ENCODE measurements at regions not wholly inside any gene's neighbourhood (a gene's known extent, or its start where the extent isn't known, plus 50 kb on each side); places are given as distances from the start of the nearest gene placed in this dataset.

- H3K27me3 ChIP-seq = no peaks in the 10 kb centered on the region
- TF ChIP-seq, protein P1, sequence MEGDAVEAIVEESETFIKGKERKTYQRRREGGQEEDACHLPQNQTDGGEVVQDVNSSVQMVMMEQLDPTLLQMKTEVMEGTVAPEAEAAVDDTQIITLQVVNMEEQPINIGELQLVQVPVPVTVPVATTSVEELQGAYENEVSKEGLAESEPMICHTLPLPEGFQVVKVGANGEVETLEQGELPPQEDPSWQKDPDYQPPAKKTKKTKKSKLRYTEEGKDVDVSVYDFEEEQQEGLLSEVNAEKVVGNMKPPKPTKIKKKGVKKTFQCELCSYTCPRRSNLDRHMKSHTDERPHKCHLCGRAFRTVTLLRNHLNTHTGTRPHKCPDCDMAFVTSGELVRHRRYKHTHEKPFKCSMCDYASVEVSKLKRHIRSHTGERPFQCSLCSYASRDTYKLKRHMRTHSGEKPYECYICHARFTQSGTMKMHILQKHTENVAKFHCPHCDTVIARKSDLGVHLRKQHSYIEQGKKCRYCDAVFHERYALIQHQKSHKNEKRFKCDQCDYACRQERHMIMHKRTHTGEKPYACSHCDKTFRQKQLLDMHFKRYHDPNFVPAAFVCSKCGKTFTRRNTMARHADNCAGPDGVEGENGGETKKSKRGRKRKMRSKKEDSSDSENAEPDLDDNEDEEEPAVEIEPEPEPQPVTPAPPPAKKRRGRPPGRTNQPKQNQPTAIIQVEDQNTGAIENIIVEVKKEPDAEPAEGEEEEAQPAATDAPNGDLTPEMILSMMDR (IDR thresholded peaks at IDR 0.05; ENCODE audit: low read depth, low read length) = no peak
- H3K27ac ChIP-seq = no peak overlapping the region
- no peaks in the 10 kb centered on the region for H3K4me1 ChIP-seq (ENCODE audit: low read depth)
- no peak overlapping the region for H3K4me3 ChIP-seq
- no peak for DNase-seq (ENCODE audit: low read depth in 1 of 2, low spot score in 1 of 2)
- H3K36me3 ChIP-seq = no peaks in the 10 kb centered on the region
- no peaks in the 10 kb centered on the region for H3K9me3 ChIP-seq (ENCODE audit: low read depth)
Observed at GRCh38 chr20:20955892-20956291, 150.3 kb downstream of the LINC00237 start.

- no peak overlapping the region for H3K4me3 ChIP-seq
- no peaks in the 10 kb centered on the region for H3K27me3 ChIP-seq
- H3K9me3 ChIP-seq (ENCODE audit: low read depth) = no peaks in the 10 kb centered on the region
- H3K36me3 ChIP-seq = no peaks in the 10 kb centered on the region
- TF ChIP-seq, protein P1 (IDR thresholded peaks at IDR 0.05; ENCODE audit: low read depth, low read length) = no peak
- H3K4me1 ChIP-seq (ENCODE audit: low read depth) = no peaks in the 10 kb centered on the region
- no peak overlapping the region for H3K27ac ChIP-seq
- no peak for DNase-seq (ENCODE audit: low read depth in 1 of 2, low spot score in 1 of 2)
Observed at GRCh38 chr20:20953738-20954618, 152.2 kb downstream of the LINC00237 start.

- TF ChIP-seq, protein P1 (IDR thresholded peaks at IDR 0.05; ENCODE audit: low read depth, low read length) = no peak
- H3K4me3 ChIP-seq = no peak overlapping the region
- H3K27me3 ChIP-seq = no peaks in the 10 kb centered on the region
- no peaks in the 10 kb centered on the region for H3K9me3 ChIP-seq (ENCODE audit: low read depth)
- no peak overlapping the region for H3K27ac ChIP-seq
- no peaks in the 10 kb centered on the region for H3K4me1 ChIP-seq (ENCODE audit: low read depth)
- DNase-seq (ENCODE audit: low read depth in 1 of 2, low spot score in 1 of 2) = no peak
- H3K36me3 ChIP-seq = no peaks in the 10 kb centered on the region
Observed at GRCh38 chr20:20950620-20951019, 155.5 kb downstream of the LINC00237 start.

GRCh38 chr20:20946122-20946759 lies 159.9 kb downstream of the LINC00237 start:
- Histone ChIP-seq H3K4me1 (ENCODE audit: low read depth) (no peaks in the 10 kb centered on the region), H3K27ac (no peak overlapping the region), H3K36me3 (no peaks in the 10 kb centered on the region), H3K4me3 (no peak overlapping the region), H3K9me3 (ENCODE audit: low read depth) (no peaks in the 10 kb centered on the region), H3K27me3 (no peaks in the 10 kb centered on the region)
- DNase-seq (ENCODE audit: low read depth in 1 of 2, low spot score in 1 of 2) = no peak
- TF ChIP-seq, protein P1 (IDR thresholded peaks at IDR 0.05; ENCODE audit: low read depth, low read length) = no peak

GRCh38 chr20:20941468-20941889 lies 164.7 kb downstream of the LINC00237 start:
- H3K36me3 ChIP-seq = no peaks in the 10 kb centered on the region
- H3K4me1 ChIP-seq (ENCODE audit: low read depth) = no peaks in the 10 kb centered on the region
- TF ChIP-seq, protein P1 (IDR thresholded peaks at IDR 0.05; ENCODE audit: low read depth, low read length) = no peak
- no peak overlapping the region for H3K27ac ChIP-seq
- H3K27me3 ChIP-seq = no peaks in the 10 kb centered on the region
- no peaks in the 10 kb centered on the region for H3K9me3 ChIP-seq (ENCODE audit: low read depth)
- DNase-seq (ENCODE audit: low read depth in 1 of 2, low spot score in 1 of 2) = no peak
- no peak overlapping the region for H3K4me3 ChIP-seq
